HG03095 (cell line): ENCODE measurements at regions not wholly inside any gene's neighbourhood (a gene's known extent, or its start where the extent isn't known, plus 50 kb on each side); places are given as distances from the start of the nearest gene placed in this dataset.
"Not testable (repeated sequence)": the region's sequence is repeated elsewhere in the genome, so short reads cannot be mapped to it uniquely, and the experiment has no call there.

Experiments
- ATAC-seq: cut with Tn5 transposase; IDR thresholded peaks from one replicate; pipeline ENCODE4 v1.9.1; 2021; ENCODE audit warnings: moderate library complexity; ENCODE audit not compliant: unreplicated experiment

GRCh38 chr16:88145824-88146405, 194.7 kb downstream of the BANP start:
- not testable (repeated sequence) for ATAC-seq

GRCh38 chr16:88148078-88148477, 196.8 kb downstream of the BANP start:
- ATAC-seq, result not testable (repeated sequence)

- not testable (repeated sequence) for ATAC-seq
Observed at GRCh38 chr16:88148682-88149081, 197.4 kb downstream of the BANP start.

- ATAC-seq, result not testable (repeated sequence)
Observed at GRCh38 chr16:88149158-88149603, 197.9 kb downstream of the BANP start.

- not testable (repeated sequence) for ATAC-seq
Observed at GRCh38 chr16:88149663-88150062, 198.4 kb downstream of the BANP start.

- not testable (repeated sequence) for ATAC-seq
Observed at GRCh38 chr16:88150456-88151128, 199.4 kb downstream of the BANP start.

- not testable (repeated sequence) for ATAC-seq
Observed at GRCh38 chr16:88151129-88151499, 199.9 kb downstream of the BANP start.

GRCh38 chr16:88151859-88152843, 200.9 kb downstream of the BANP start:
- ATAC-seq, result not testable (repeated sequence)

GRCh38 chr16:88152879-88153278, 201.6 kb downstream of the BANP start:
- ATAC-seq, result not testable (repeated sequence)

- ATAC-seq, result not testable (repeated sequence)
Observed at GRCh38 chr16:88153516-88153915, 202.3 kb downstream of the BANP start.

GRCh38 chr16:88154886-88155285, 203.7 kb downstream of the BANP start:
- not testable (repeated sequence) for ATAC-seq

- ATAC-seq, result not testable (repeated sequence)
Observed at GRCh38 chr16:88155681-88156080, 204.4 kb downstream of the BANP start.

GRCh38 chr16:88156640-88157283, 205.5 kb downstream of the BANP start:
- not testable (repeated sequence) for ATAC-seq

GRCh38 chr16:88157686-88158085, 206.5 kb downstream of the BANP start:
- ATAC-seq, result not testable (repeated sequence)

GRCh38 chr16:88158256-88159045, 207.2 kb downstream of the BANP start:
- not testable (repeated sequence) for ATAC-seq

- ATAC-seq, result not testable (repeated sequence)
Observed at GRCh38 chr16:88159046-88159896, 208.0 kb downstream of the BANP start.

- ATAC-seq, result not testable (repeated sequence)
Observed at GRCh38 chr16:88159897-88160335, 208.7 kb downstream of the BANP start.

GRCh38 chr16:88161191-88161590, 210.0 kb downstream of the BANP start:
- ATAC-seq, result not testable (repeated sequence)
